Middle frontal gyrus (tissue), 1 donor: ENCODE measurements at regions not wholly inside any gene's neighbourhood (a gene's known extent, or its start where the extent isn't known, plus 50 kb on each side); places are given as distances from the start of the nearest gene placed in this dataset.

Source experiments
- DNase-seq: peaks from one replicate; pipeline ENCODE4 v3.0.0-alpha.2; 2015; ENCODE audit warnings: low spot score; ENCODE audit errors: extremely low spot score

- no peak for DNase-seq
Measured at GRCh38 chrX:104309169-104309568, 54.4 kb upstream of the ESX1 start.

DNA sequence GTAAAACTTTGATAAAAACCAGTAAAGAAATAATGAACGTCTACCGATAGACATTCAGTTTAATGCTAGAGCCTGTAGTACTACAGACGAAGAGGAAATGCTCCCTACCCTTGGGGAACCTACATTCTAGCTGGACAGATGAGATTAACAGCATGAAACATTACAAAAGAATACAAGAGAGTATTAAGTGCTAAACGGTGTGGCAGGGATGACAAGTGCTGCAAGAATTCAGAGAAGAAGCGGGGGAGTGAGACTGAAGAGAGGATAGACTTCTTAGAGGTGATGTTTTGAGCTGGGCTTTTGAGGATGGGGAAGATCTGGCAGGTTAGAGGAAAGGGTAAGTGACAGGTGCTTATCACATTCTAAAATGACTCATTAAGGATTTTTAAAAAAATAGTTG, 52.6 kb upstream of the ESX1 start:
- DNase-seq = no peak

DNA sequence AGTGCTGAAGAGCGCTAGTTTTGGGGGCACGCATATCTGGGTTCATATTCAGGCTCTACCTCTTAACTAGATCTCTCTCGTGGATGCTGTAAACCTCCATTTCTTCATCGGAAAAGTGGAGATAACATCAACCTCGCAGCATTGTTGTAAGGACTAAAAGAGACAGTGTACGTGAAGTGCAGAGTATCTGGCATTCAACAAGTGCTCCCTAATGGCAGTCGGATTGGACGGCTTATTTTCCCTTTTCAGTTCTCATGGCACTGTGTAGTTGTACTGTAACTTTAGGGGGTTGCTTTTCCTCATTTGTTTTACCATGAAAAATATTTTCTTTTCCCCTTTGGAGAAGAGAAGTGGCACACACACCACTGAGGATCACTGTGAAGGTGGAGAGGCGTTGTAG, 51.4 kb upstream of the ESX1 start:
- no peak for DNase-seq
